CD14-positive monocyte (primary cell): ENCODE measurements at regions not wholly inside any gene's neighbourhood (a gene's known extent, or its start where the extent isn't known, plus 50 kb on each side); places are given as distances from the start of the nearest gene placed in this dataset.

Experiments
- DNase-seq, 3 donors: peaks; one replicate each; pipeline ENCODE4 v3.0.0-alpha.2; 2011 to 2022
- H2AFZ ChIP-seq: 2 replicates; pipeline ENCODE4 v1.6.0; 2012; ENCODE audit warnings: mild to moderate bottlenecking, low read depth, low read length, inconsistent platforms; ENCODE audit not compliant: insufficient read depth, poor library complexity, severe bottlenecking
- H3K27ac ChIP-seq, 2 donors: 1 replicate in 1 of 2; 2 replicates in 1 of 2; pipeline ENCODE4 v1.5.1; 2012 to 2013; ENCODE audit warnings: low read length in 2 of 2, control low read depth in 1 of 2, inconsistent platforms in 1 of 2, low read depth in 1 of 2, mild to moderate bottlenecking in 1 of 2
- H3K27me3 ChIP-seq, 2 donors: one replicate each; pipeline versions ENCODE4 v1.6.0 to v1.6.1; 2011 to 2013; ENCODE audit warnings: low read length in 2 of 2; ENCODE audit not compliant: control insufficient read depth in 2 of 2, insufficient read depth in 2 of 2
- H3K36me3 ChIP-seq, 2 donors: replicated peaks in 1 of 2; 1 replicate in 1 of 2; 2 replicates in 1 of 2; pipeline versions ENCODE4 v1.5.1 to v1.6.1; 2012 to 2013; ENCODE audit warnings: low read length in 2 of 2, control low read depth in 1 of 2, inconsistent platforms in 1 of 2, mild to moderate bottlenecking in 1 of 2; ENCODE audit not compliant: insufficient read depth in 2 of 2, control insufficient read depth in 1 of 2
- H3K4me1 ChIP-seq, 2 donors: 1 replicate in 1 of 2; 2 replicates in 1 of 2; pipeline versions ENCODE4 v1.5.1 to v1.6.1; 2012 to 2013; ENCODE audit warnings: low read length in 2 of 2, control low read depth in 1 of 2, inconsistent platforms in 1 of 2, mild to moderate bottlenecking in 1 of 2, moderate library complexity in 1 of 2; ENCODE audit not compliant: insufficient read depth in 2 of 2, control insufficient read depth in 1 of 2
- H3K4me2 ChIP-seq: replicated peaks from 2 replicates; pipeline ENCODE3; 2012; ENCODE audit warnings: low read length, moderate library complexity, mild to moderate bottlenecking; ENCODE audit not compliant: poor library complexity, severe bottlenecking; ENCODE audit errors: extremely low read depth
- H3K4me3 ChIP-seq, 3 experiments: fragments of 200-600 bp in 1 of 3; sonication (generic) in 1 of 3; replicated peaks in 1 of 3; 1 replicate in 2 of 3; 2 replicates in 1 of 3; pipeline ENCODE4 v1.5.1; 2011 to 2013; ENCODE audit warnings: low read length in 3 of 3, mild to moderate bottlenecking in 3 of 3, control low read depth in 2 of 3, low read depth in 2 of 3, inconsistent platforms in 1 of 3, moderate library complexity in 1 of 3
- H3K79me2 ChIP-seq: 2 replicates; pipeline ENCODE4 v1.6.0; 2012; ENCODE audit warnings: mild to moderate bottlenecking, control low read depth, inconsistent platforms, low read length, moderate library complexity; ENCODE audit not compliant: insufficient read depth
- H3K9ac ChIP-seq: 2 replicates; pipeline ENCODE4 v1.6.0; 2017; ENCODE audit warnings: low read length, mild to moderate bottlenecking; ENCODE audit not compliant: insufficient read depth, poor library complexity, severe bottlenecking
- H3K9me3 ChIP-seq, 2 donors: replicated peaks in 1 of 2; 1 replicate in 1 of 2; 2 replicates in 1 of 2; pipeline versions ENCODE4 v1.5.1 to v1.6.1; 2012 to 2013; ENCODE audit warnings: low read length in 2 of 2, control low read depth in 1 of 2; ENCODE audit not compliant: control insufficient read depth in 1 of 2, insufficient read depth in 1 of 2
- H4K20me1 ChIP-seq: 2 replicates; pipeline ENCODE4 v1.6.0; 2012; ENCODE audit warnings: mild to moderate bottlenecking, low read length, control low read depth, moderate library complexity; ENCODE audit not compliant: insufficient read depth
- H3K27ac Mint-ChIP-seq, 7 donors: one replicate each; pipeline ENCODE4 v1.8.0; 2020; ENCODE audit warnings: mild to moderate bottlenecking in 7 of 7, mixed read lengths in 7 of 7, moderate library complexity in 6 of 7, inconsistent platforms in 2 of 7
- H3K27me3 Mint-ChIP-seq, 3 donors: one replicate each; pipeline ENCODE4 v1.8.0; 2021 to 2022; ENCODE audit warnings: low read depth in 3 of 3, mild to moderate bottlenecking in 3 of 3, mixed read lengths in 3 of 3, moderate library complexity in 3 of 3, inconsistent platforms in 1 of 3
- H3K36me3 Mint-ChIP-seq, 2 donors: one replicate each; pipeline ENCODE4 v1.8.0; 2020; ENCODE audit warnings: mixed read lengths in 2 of 2, inconsistent platforms in 1 of 2, mild to moderate bottlenecking in 1 of 2
- H3K4me1 Mint-ChIP-seq: one replicate; pipeline ENCODE4 v1.8.0; 2020; ENCODE audit warnings: mild to moderate bottlenecking, mixed read lengths
- H3K4me3 Mint-ChIP-seq, 2 donors: one replicate each; pipeline ENCODE4 v1.8.0; 2020; ENCODE audit warnings: mild to moderate bottlenecking in 2 of 2, mixed read lengths in 2 of 2, moderate library complexity in 1 of 2
- H3K9me3 Mint-ChIP-seq, 7 donors: one replicate each; pipeline ENCODE4 v1.8.0; 2020 to 2022; ENCODE audit warnings: mixed read lengths in 7 of 7, mild to moderate bottlenecking in 6 of 7, moderate library complexity in 6 of 7, inconsistent platforms in 2 of 7
- WGBS: methylation state at CpG from one replicate; pipeline ENCODE4 v1.1.5; 2013; ENCODE audit warnings: missing lambda C conversion rate; ENCODE audit not compliant: insufficient coverage; 5-methylcytosine and 5-hydroxymethylcytosine counted together
- intact Hi-C, 2 donors: fragments of 100-400 bp; cut with micrococcal nuclease; formaldehyde crosslinking; loops; one replicate each; pipeline versions ENCODE4 v1.15.0 to v1.15.1; 2023
- TF ChIP-seq, protein P1 (sequence below): fragments of 200-600 bp; IDR thresholded peaks from one replicate; pipeline ENCODE4 v1.8.0; 2022; ENCODE audit warnings: antibody characterized with exemption, mild to moderate bottlenecking

DNA sequence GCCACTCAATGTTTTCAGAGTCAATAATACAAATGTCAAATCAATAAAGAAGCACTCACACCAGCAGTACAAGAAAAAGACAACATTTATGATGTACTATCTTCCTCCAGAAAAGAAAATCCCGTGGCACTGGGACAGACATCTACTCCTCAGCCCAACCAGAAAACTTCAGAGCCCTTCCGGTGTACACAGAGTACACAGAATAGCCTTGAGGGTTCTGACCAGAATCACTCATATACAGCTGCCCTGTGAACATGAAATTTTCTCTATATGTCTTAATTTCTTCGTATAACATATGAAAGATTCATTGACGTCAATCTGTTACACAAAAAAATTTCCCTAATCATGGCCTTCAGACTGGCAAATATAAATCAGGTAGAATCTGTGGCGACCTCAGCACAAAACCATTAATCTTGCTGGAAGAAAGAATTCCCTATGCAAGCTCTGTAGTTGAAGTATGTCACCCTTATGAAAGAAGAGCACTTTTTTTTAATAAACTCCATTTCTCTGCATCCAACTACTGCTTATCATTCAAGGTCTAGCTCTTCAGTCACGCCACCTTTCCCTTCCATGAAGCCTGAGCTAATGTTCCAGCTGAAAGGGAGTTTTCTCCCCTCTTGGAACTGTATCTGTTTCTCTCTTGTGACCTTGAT is 53.8 kb upstream of the PLAAT1 start:
- no peak overlapping the region for H2AFZ ChIP-seq

DNA sequence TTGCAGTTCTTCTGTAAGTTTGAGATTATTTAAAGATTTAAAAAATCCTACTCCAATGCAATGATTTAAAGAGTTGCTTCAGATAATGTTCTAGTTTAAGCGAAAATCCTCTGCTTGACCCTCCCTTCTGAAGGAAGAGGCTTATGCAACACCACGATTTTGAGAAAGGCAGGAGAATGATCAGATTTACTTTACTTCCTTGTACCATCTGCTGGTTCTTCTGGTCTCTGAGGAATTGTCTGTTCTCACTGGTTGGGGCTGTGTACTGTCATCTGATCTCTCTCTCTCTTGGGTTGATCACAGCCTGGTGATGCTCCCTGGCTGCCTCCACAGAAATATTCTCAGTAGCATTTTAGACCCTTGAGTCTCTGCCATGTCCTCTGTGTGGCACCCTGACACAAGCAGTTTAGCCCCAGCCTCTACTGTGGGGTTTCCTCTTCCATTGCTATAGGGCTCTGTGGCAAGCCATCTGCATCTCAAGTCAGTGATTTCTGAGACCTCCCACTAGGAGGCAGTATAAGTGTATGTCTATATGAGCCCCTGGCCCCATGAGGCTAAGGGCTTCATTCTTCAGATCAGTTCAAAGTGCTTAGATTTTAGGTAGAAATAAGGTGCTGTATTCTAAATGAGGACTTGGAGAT is 50.8 kb upstream of the PLAAT1 start:
- Histone ChIP-seq H3K4me2 (no peak overlapping the region), H3K79me2 (no peaks in the 10 kb centered on the region), H3K9ac (no peak overlapping the region), H3K9me3 (no peaks in the 10 kb centered on the region), H2AFZ (no peak overlapping the region), H3K27me3 (no peaks in the 10 kb centered on the region), H3K36me3 (no peaks in the 10 kb centered on the region), H4K20me1 (no peaks in the 10 kb centered on the region), H3K4me1 (no peaks in the 10 kb centered on the region), H3K4me3 (no peak overlapping the region), H3K27ac (no peak overlapping the region)
- no peaks in the 10 kb centered on the region for H3K36me3 Mint-ChIP-seq
- intact Hi-C loops = no loop called here
- H3K4me3 Mint-ChIP-seq = no peak overlapping the region
- WGBS = no CpG with 5 or more reads among the region's 2 CpGs
- peaks cover 0 to 4% (median 2%) of the 10 kb centered on the region in 3 donors for H3K27me3 Mint-ChIP-seq
- no peak for DNase-seq
- no peaks in the 10 kb centered on the region for H3K9me3 Mint-ChIP-seq
- H3K4me1 Mint-ChIP-seq = no peaks in the 10 kb centered on the region
- H3K27ac Mint-ChIP-seq = no peak overlapping the region
- TF ChIP-seq, protein P1, sequence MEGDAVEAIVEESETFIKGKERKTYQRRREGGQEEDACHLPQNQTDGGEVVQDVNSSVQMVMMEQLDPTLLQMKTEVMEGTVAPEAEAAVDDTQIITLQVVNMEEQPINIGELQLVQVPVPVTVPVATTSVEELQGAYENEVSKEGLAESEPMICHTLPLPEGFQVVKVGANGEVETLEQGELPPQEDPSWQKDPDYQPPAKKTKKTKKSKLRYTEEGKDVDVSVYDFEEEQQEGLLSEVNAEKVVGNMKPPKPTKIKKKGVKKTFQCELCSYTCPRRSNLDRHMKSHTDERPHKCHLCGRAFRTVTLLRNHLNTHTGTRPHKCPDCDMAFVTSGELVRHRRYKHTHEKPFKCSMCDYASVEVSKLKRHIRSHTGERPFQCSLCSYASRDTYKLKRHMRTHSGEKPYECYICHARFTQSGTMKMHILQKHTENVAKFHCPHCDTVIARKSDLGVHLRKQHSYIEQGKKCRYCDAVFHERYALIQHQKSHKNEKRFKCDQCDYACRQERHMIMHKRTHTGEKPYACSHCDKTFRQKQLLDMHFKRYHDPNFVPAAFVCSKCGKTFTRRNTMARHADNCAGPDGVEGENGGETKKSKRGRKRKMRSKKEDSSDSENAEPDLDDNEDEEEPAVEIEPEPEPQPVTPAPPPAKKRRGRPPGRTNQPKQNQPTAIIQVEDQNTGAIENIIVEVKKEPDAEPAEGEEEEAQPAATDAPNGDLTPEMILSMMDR = no peak

More for the DNA sequence above, 53.8 kb upstream of the PLAAT1 start:
- H3K27ac ChIP-seq = no peak overlapping the region
- no peak for DNase-seq
- TF ChIP-seq, protein P1 = no peak
- no peaks in the 10 kb centered on the region for H3K79me2 ChIP-seq
- no peak overlapping the region for H3K4me3 ChIP-seq
- intact Hi-C loops = no loop called here
- H3K4me1 ChIP-seq = no peaks in the 10 kb centered on the region
- Mint-ChIP-seq H3K4me3 (no peak overlapping the region), H3K27ac (no peak overlapping the region), H3K4me1 (no peaks in the 10 kb centered on the region), H3K36me3 (no peaks in the 10 kb centered on the region), H3K9me3 (peaks cover 0 to 4% (median 0%) of the 10 kb centered on the region in 7 donors), H3K27me3 (peaks cover 0 to 4% (median 2%) of the 10 kb centered on the region in 3 donors)
- no peak overlapping the region for H3K9ac ChIP-seq
- H3K27me3 ChIP-seq = no peaks in the 10 kb centered on the region
- no peaks in the 10 kb centered on the region for H3K9me3 ChIP-seq
- H3K36me3 ChIP-seq = no peaks in the 10 kb centered on the region
- no peaks in the 10 kb centered on the region for H4K20me1 ChIP-seq
- H3K4me2 ChIP-seq = no peak overlapping the region
- 84% methylated on average over 2 of the region's 6 CpGs for WGBS
